ENCODE measurements at regions not wholly inside any gene's neighbourhood (a gene's known extent, or its start where the extent isn't known, plus 50 kb on each side); places are given as distances from the start of the nearest gene placed in this dataset.
A peak's percentile ranks its signal among the peaks of the same experiment; 100 is the strongest.

- peak; percentile 28 for DNase-seq (ENCODE audit: low spot score)
Observed at GRCh38 chr1:93013145-93014065, 52.1 kb upstream of the DIPK1A start.

- DNase-seq (ENCODE audit: low spot score) = no peak
Observed at GRCh38 chr1:93014168-93014567, 52.9 kb upstream of the DIPK1A start.

GRCh38 chr1:93015590-93015989 is 54.3 kb upstream of the DIPK1A start:
- DNase-seq (ENCODE audit: low spot score) = peak; percentile 10

GRCh38 chr1:93016171-93016570 is 54.9 kb upstream of the DIPK1A start:
- no peak for DNase-seq (ENCODE audit: low spot score)

GRCh38 chr1:93021539-93022134 is 57.4 kb upstream of the MTF2 start:
- DNase-seq (ENCODE audit: low spot score) = peak; percentile 37

GRCh38 chr1:93022580-93022979 is 56.5 kb upstream of the MTF2 start:
- DNase-seq (ENCODE audit: low spot score) = no peak

- no peak for DNase-seq (ENCODE audit: low spot score)
Observed at GRCh38 chr1:93023281-93023680, 55.8 kb upstream of the MTF2 start.

GRCh38 chr1:93025572-93025971 is 53.5 kb upstream of the MTF2 start:
- DNase-seq (ENCODE audit: low spot score) = no peak

GRCh38 chr1:93028542-93028941 is 50.5 kb upstream of the MTF2 start:
- DNase-seq (ENCODE audit: low spot score) = no peak

Measured in COLO829 (cell line).